PFSK-1 (cell line): ENCODE measurements at regions not wholly inside any gene's neighbourhood (a gene's known extent, or its start where the extent isn't known, plus 50 kb on each side); places are given as distances from the start of the nearest gene placed in this dataset.

Experiments
- FOXP2 ChIP-seq: optimal IDR thresholded peaks from 2 replicates; pipeline ENCODE3; 2011; ENCODE audit warnings: borderline replicate concordance, control low read depth, inconsistent platforms; ENCODE audit not compliant: insufficient read depth; ENCODE audit errors: extremely low read length, extremely low read depth
- POLR2AphosphoS5 ChIP-seq: IDR thresholded peaks from 2 replicates; pipeline ENCODE4 v1.6.1; 2012; ENCODE audit warnings: low read depth, mild to moderate bottlenecking, control low read depth, low read length, moderate library complexity
- REST ChIP-seq, 2 experiments: IDR thresholded peaks; 2 replicates each; pipeline versions ENCODE4 v1.6.1 to v1.8.0; 2011 to 2012; ENCODE audit warnings: low read depth in 2 of 2, low read length in 2 of 2, control low read depth in 1 of 2, inconsistent platforms in 1 of 2, mild to moderate bottlenecking in 1 of 2, moderate library complexity in 1 of 2; ENCODE audit not compliant: insufficient read depth in 1 of 2
- SIN3A ChIP-seq: IDR thresholded peaks from 2 replicates; pipeline ENCODE4 v1.6.1; 2012; ENCODE audit warnings: mild to moderate bottlenecking, low read length, moderate library complexity, borderline replicate concordance; ENCODE audit not compliant: insufficient read depth
- TAF1 ChIP-seq: IDR thresholded peaks from 2 replicates; pipeline ENCODE4 v1.6.1; 2012; ENCODE audit warnings: low read length, control low read depth, borderline replicate concordance; ENCODE audit not compliant: insufficient read depth

- TF ChIP-seq POLR2AphosphoS5 (no peak), TAF1 (no peak), SIN3A (no peak), REST (IDR thresholded peaks at IDR 0.05; ENCODE audit: insufficient read depth in 1 of 2, low read depth in 2 of 2, low read length in 2 of 2) (no peak), FOXP2 (no peak)
These were observed 226.6 kb downstream of the HACE1 start for GRCh38 chr6:104633125-104633524.

DNA sequence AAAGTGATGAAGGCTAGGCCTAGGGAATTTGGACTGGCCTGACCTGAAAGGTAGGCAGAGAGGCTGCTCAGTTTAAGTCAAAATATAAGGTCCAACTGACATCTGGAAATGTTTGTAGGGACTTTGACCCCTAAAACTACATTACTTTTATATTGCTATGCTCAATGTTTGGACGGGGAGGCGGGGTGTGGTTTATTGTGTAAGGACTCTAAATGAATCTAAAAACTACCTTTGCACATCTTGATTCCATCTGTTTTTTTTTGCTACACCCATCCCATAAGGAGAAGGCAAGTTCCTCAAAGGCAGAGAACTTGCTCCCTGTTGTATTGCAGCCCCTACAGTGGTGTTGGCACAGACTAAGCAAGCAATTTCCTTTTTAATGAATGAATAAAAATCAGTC lies 227.1 kb downstream of the HACE1 start:
- TF ChIP-seq TAF1 (no peak), FOXP2 (no peak), REST (IDR thresholded peaks at IDR 0.05; ENCODE audit: insufficient read depth in 1 of 2, low read depth in 2 of 2, low read length in 2 of 2) (no peak), POLR2AphosphoS5 (no peak), SIN3A (no peak)

- no peak for TF ChIP-seq REST (IDR thresholded peaks at IDR 0.05; ENCODE audit: insufficient read depth in 1 of 2, low read depth in 2 of 2, low read length in 2 of 2)
- no peak for TF ChIP-seq FOXP2
- no peak for TF ChIP-seq TAF1
- no peak for TF ChIP-seq SIN3A
- no peak for TF ChIP-seq POLR2AphosphoS5
These were observed 228.8 kb downstream of the HACE1 start for GRCh38 chr6:104630955-104631354.

DNA sequence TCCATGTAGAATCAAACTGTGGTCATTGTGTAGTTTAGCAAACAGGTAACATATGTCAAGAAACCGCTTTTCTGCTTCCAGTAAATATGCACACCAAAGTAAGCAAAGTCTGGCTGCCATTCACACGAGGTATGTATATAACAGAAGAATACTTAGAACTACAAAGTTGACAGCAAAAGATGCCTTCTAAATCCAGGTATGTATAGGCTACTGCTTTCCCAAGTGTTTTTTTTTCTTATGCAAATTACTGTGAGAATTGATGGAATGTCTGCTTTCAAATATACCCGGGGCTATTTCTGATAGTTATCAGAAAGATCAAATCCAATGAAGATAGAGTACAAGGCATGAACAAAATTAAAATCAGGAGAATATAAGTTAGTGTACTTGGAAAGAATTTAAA lies 229.2 kb downstream of the HACE1 start:
- TF ChIP-seq SIN3A (no peak), FOXP2 (no peak), TAF1 (no peak), REST (IDR thresholded peaks at IDR 0.05; ENCODE audit: insufficient read depth in 1 of 2, low read depth in 2 of 2, low read length in 2 of 2) (no peak), POLR2AphosphoS5 (no peak)

GRCh38 chr6:104629826-104630225 lies 229.9 kb downstream of the HACE1 start:
- no peak for TF ChIP-seq SIN3A
- TF ChIP-seq TAF1 = no peak
- TF ChIP-seq FOXP2 = no peak
- no peak for TF ChIP-seq POLR2AphosphoS5
- TF ChIP-seq REST (IDR thresholded peaks at IDR 0.05; ENCODE audit: insufficient read depth in 1 of 2, low read depth in 2 of 2, low read length in 2 of 2) = no peak
